ENCODE measurements at regions not wholly inside any gene's neighbourhood (a gene's known extent, or its start where the extent isn't known, plus 50 kb on each side); places are given as distances from the start of the nearest gene placed in this dataset.

GRCh38 chr5:25094219-25094618, 449.4 kb upstream of the CDH10 start:
- BruUV-seq (replicated peaks) = no TSS peak
- H3K4me3 ChIP-seq (ENCODE audit: low read depth, low read length, poor library complexity, severe bottlenecking) = no peak overlapping the region
- H3K4me1 ChIP-seq (ENCODE audit: insufficient read depth, low read length, poor library complexity, severe bottlenecking) = no peaks in the 10 kb centered on the region
- no peaks in the 10 kb centered on the region for H3K36me3 ChIP-seq (ENCODE audit: insufficient read depth, low read length)
- no peaks in the 10 kb centered on the region for H3K9me3 ChIP-seq (ENCODE audit: low read length)
- no peak for DNase-seq (ENCODE audit: low spot score)
- TF ChIP-seq EZH2phosphoT487 (IDR thresholded peaks at IDR 0.05; ENCODE audit: borderline replicate concordance, low read depth, low read length) = no peak
- TF ChIP-seq CTCF (conservative IDR thresholded peaks at IDR 0.05; ENCODE audit: low read length) = no peak
- ChIA-PET POLR2A (no interaction called here), CTCF (ENCODE audit: unreplicated experiment) (no interaction called here)
- intact Hi-C loops (cut with micrococcal nuclease; ENCODE audit: unreplicated experiment) = no loop called here
- H3K79me2 ChIP-seq (ENCODE audit: insufficient read depth, low read depth, low read length) = no peaks in the 10 kb centered on the region
- H3K4me2 ChIP-seq (ENCODE audit: low read length) = no peak overlapping the region
- no peak overlapping the region for H3K27ac ChIP-seq (ENCODE audit: low read depth, low read length, poor library complexity, severe bottlenecking)
- H4K20me1 ChIP-seq (ENCODE audit: insufficient read depth, low read length) = no peaks in the 10 kb centered on the region
- H3K9me2 ChIP-seq (ENCODE audit: insufficient read depth, low read length) = no peaks in the 10 kb centered on the region
- H2AFZ ChIP-seq (ENCODE audit: low read length) = no peak overlapping the region

- no peaks in the 10 kb centered on the region for H4K20me1 ChIP-seq (ENCODE audit: insufficient read depth, low read length)
- no peak overlapping the region for H3K4me3 ChIP-seq (ENCODE audit: low read depth, low read length, poor library complexity, severe bottlenecking)
- POLR2A ChIA-PET = interaction anchor here (0.6 kb wide), 1 partner anchor 1192 kb away, joined by 3 read pairs; no protein-coding TSS in a partner anchor
- H2AFZ ChIP-seq (ENCODE audit: low read length) = no peak overlapping the region
- TF ChIP-seq CTCF (conservative IDR thresholded peaks at IDR 0.05; ENCODE audit: low read length) (no peak), EZH2phosphoT487 (IDR thresholded peaks at IDR 0.05; ENCODE audit: borderline replicate concordance, low read depth, low read length) (no peak)
- BruUV-seq (replicated peaks) = no TSS peak
- DNase-seq (ENCODE audit: low spot score) = no peak
- H3K27ac ChIP-seq (ENCODE audit: low read depth, low read length, poor library complexity, severe bottlenecking) = no peak overlapping the region
- intact Hi-C loops (cut with micrococcal nuclease; ENCODE audit: unreplicated experiment) = no loop called here
- no peaks in the 10 kb centered on the region for H3K9me3 ChIP-seq (ENCODE audit: low read length)
- no peaks in the 10 kb centered on the region for H3K36me3 ChIP-seq (ENCODE audit: insufficient read depth, low read length)
- H3K9me2 ChIP-seq (ENCODE audit: insufficient read depth, low read length) = no peaks in the 10 kb centered on the region
- CTCF ChIA-PET (ENCODE audit: unreplicated experiment) = no interaction called here
- no peaks in the 10 kb centered on the region for H3K79me2 ChIP-seq (ENCODE audit: insufficient read depth, low read depth, low read length)
- no peaks in the 10 kb centered on the region for H3K4me1 ChIP-seq (ENCODE audit: insufficient read depth, low read length, poor library complexity, severe bottlenecking)
- H3K4me2 ChIP-seq (ENCODE audit: low read length) = no peak overlapping the region
These were observed 447.1 kb upstream of the CDH10 start for GRCh38 chr5:25091921-25092320.

GRCh38 chr5:25090854-25091253, 446.1 kb upstream of the CDH10 start:
- H3K4me2 ChIP-seq (ENCODE audit: low read length) = no peak overlapping the region
- TF ChIP-seq EZH2phosphoT487 (IDR thresholded peaks at IDR 0.05; ENCODE audit: borderline replicate concordance, low read depth, low read length) = no peak
- TF ChIP-seq CTCF (conservative IDR thresholded peaks at IDR 0.05; ENCODE audit: low read length) = no peak
- H3K4me1 ChIP-seq (ENCODE audit: insufficient read depth, low read length, poor library complexity, severe bottlenecking) = no peaks in the 10 kb centered on the region
- no peaks in the 10 kb centered on the region for H4K20me1 ChIP-seq (ENCODE audit: insufficient read depth, low read length)
- no peak overlapping the region for H2AFZ ChIP-seq (ENCODE audit: low read length)
- BruUV-seq (replicated peaks) = no TSS peak
- no peak overlapping the region for H3K27ac ChIP-seq (ENCODE audit: low read depth, low read length, poor library complexity, severe bottlenecking)
- ChIA-PET CTCF (ENCODE audit: unreplicated experiment) (no interaction called here), POLR2A (no interaction called here)
- no peaks in the 10 kb centered on the region for H3K9me2 ChIP-seq (ENCODE audit: insufficient read depth, low read length)
- no peak overlapping the region for H3K4me3 ChIP-seq (ENCODE audit: low read depth, low read length, poor library complexity, severe bottlenecking)
- H3K36me3 ChIP-seq (ENCODE audit: insufficient read depth, low read length) = no peaks in the 10 kb centered on the region
- H3K9me3 ChIP-seq (ENCODE audit: low read length) = no peaks in the 10 kb centered on the region
- intact Hi-C loops (cut with micrococcal nuclease; ENCODE audit: unreplicated experiment) = no loop called here
- H3K79me2 ChIP-seq (ENCODE audit: insufficient read depth, low read depth, low read length) = no peaks in the 10 kb centered on the region
- DNase-seq (ENCODE audit: low spot score) = no peak

All from OCI-LY7 (cell line).